Esophagus mucosa (tissue), 1 donor: ENCODE measurements at regions not wholly inside any gene's neighbourhood (a gene's known extent, or its start where the extent isn't known, plus 50 kb on each side); places are given as distances from the start of the nearest gene placed in this dataset.

Experiments used
- ATAC-seq: fragments of 200-7000 bp; cut with Tn5 transposase; one replicate; pipeline ENCODE4 v1.9.1; 2020
- donor health status: DM: yes; HTN: yes; CAD: no.

DNA sequence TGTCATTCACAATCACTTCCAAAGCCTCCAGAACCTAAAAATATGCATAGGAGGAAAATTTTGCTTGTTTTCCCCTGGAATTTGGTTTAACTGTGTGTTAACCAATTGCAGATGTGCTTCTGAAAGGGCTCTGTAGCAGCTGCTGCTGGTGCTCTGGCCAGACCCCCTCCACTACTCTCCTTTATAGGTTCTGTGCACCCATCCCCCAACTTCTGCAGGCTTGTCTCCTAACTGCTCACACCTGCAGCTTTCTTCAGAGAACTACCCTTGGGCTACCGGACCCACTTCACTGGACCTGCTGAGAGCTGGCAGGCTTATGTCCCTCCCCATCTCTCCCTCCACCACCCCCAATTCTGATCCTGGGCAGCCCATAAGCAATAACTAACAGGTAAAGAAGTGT lies 662.1 kb upstream of the DIPK2B start:
- ATAC-seq, result no peak

DNA sequence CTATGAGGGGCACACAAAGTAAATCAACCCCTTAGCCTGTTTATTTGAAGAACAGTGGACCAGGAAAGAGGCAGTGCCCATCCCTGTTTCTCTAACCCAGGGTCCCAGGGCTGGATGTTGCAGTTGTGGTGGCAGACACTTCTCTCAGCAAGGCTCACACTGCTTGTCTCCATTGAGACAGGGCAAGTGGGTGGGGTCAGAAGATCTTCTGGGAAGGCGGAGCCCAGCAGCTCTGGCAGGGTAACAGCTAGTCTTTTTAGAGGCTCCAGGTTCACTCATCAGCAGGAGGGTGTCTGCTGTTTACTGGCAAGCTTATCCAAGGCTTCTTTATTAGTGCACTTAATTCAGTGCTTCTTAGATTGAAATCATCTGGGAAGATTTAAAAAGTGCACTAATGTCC lies 659.8 kb upstream of the DIPK2B start:
- no peak for ATAC-seq

DNA sequence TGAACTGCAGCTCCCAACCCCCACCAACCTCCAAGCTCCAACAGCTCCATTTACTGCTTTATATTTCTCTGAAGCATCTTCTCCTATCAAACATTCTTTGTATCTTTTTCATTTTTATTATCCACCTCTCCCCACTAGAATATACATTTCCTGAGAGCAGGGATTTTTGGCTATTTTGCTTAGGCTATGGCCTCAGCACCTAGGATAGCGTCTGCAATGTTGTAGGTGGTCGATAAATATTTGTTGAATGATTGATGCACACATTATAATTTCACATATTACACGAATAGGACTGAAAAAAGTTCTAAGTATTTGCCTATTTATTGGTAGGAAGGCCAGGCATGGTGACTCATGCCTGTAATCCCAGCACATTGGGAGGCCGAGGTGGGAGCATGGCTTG lies 658.7 kb upstream of the DIPK2B start:
- ATAC-seq, result no peak

DNA sequence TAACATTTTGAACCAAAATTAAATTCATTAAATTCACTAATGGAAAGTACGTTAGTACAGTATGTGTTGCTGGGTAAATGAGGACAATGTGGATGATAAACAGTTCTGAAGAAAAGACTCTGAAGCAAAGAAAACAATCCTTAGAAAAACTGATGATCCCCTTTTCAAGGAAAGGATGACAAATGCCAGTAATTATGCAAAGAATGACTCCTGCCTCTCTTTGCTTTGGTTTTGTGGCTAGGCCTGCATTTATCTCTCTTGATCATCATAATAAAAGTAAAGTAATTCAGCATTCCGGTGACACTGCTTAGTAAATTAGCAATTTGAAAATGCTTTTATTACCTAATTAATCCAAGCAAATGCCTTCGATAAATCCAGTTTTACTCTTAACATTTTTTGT lies 652.2 kb upstream of the DIPK2B start:
- no peak for ATAC-seq

DNA sequence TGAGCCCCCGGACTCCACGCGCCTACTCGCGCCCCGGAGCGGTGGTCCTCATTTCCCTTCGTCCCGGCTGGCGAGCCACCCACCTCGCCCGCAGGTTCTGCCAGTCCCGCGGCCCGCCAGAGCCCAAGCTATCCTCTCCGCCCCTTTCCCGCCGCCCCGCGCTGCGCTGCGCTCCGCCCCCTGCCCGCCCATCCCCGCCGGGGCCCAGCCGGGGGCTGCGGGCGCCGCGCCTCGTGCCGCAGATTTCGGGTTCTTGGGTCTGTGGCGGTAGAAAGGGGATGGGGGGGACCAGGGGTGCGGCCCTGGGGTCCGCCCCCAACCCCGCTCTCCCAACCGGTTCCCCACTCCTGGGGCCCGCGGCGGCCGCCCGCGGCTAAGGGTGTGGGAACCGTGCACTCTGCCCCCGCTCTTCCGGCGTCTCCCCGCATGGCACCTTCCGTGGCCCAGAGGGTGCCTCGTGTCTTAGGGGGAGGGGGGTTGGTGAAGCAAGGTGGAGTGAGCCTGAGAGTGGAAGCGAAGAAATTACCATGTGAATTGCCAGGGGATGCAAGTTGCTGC lies 650.8 kb upstream of the DIPK2B start:
- peak; percentile 85 for ATAC-seq

DNA sequence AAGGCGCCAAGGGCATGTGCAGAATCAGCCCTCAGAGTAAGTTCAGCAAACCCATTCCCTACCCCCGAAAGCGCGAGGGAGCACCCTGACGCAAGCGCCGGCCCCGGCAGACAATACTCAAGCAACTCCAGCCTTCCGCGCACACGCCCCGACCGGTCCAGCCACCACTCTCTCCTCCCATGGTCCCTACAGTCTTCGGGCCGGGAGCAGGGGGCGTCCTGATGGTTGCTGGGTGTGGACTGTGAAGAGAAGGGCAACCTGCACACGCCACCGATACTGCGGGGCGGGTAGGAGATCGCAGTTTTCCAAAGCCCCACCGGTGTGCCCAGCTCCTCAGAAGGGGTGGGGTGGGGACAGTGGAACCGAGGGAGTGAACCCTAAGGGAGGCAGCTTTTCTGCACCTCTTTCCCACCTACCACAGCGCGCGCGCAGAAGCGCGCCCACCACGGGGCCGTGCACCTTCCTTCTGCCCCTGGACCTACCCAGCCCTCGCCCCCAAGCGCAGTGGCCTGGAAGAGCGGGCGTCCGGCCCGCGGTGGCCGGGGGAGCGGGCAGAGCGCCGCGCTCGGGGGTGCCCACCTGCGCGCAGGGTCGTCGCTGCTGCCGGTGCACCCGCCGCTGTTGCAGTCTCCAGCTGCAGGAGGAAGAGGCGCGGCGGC lies 650.2 kb upstream of the DIPK2B start:
- peak; percentile 64 for ATAC-seq

DNA sequence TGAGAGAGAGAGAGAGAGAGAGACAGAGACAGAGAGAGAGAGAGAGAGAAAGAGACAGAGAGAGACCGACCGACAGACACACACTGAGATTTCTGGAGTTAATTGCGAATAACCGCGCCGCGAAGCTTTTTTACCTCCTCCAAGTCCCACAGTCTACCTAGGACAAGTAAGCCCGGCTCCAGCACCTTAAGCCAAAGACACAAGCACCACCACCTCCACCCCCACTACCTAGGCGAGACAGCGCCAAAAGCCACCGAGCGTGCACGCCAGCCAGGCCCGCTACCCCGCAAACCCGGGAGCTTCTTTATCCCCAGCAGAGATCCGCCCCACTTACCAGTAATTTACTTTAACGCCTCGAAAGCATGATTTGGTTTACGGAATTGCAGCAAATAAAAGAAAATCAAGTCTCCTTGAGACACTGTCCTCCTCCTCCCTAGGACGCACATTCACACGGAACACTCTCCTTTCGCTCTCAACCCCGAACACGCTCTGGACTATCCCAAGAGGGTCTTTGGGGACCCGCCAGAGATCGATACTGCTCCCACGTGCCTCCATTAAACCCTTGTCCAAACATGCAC lies 649.6 kb upstream of the DIPK2B start:
- no peak for ATAC-seq

DNA sequence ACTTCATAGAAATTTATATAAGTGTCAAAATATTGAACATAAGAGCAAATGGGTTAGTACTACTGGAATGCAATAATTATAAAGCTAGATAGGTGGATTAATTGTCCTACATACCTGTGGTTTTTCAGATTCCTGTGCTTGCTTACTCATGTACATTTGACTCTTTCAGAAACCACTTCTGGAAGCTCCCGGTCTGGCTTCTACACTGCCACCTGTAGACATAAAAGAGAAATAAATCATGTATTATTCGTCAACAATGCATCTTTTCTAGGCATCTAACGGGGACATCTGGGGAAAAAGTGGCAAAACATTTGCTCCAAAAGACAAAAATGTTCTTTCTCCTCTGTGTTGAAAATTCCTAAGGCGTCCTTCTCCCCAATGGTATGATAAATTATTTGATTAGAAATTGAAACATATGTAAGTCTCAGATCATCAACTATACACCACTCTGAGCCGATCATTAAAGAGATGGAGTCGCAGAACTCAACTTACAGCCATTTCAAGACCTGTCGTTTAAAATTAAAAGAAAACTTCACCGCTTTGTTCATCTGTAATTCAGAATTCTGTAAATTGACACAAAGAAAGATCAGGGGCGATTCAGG lies 648.7 kb upstream of the DIPK2B start:
- peak; percentile 50 for ATAC-seq

DNA sequence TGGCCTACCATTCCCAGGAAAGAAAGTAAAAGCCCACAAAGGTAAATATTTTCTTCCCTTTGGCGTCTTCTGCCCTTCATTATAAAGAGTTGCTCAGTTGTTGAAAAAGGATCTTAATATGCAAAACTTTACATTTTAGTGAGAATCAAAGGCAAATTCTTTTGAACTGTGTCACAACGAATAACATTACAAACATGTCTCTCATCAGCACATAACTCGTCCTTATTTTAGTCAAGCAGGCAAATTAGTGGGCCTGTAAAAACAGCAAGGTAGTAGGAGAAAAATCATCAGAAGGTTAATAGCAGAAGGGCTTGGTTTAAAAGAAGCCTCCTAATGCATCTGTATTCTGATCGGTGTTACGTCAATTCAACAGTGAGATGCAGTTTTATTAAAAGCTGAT lies 647.3 kb upstream of the DIPK2B start:
- ATAC-seq, result no peak

DNA sequence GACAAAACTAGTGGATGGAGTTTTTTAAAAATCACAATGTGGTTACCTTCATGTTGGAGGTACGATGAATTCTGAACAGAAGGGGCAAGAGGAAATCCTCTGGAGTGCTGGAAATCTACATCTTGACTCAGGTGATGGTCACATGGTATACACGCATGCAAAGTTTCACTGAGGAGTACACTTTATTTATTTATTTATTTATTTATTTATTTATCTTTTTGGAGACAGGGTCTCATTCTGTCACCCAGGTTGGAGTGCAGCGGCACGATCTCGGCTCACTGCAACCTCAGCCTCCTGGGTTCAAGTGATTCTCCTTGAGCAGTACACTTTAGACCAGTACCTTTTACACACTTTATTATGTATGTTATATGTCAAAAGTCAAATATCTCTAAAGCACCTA lies 645.7 kb upstream of the DIPK2B start:
- no peak for ATAC-seq

DNA sequence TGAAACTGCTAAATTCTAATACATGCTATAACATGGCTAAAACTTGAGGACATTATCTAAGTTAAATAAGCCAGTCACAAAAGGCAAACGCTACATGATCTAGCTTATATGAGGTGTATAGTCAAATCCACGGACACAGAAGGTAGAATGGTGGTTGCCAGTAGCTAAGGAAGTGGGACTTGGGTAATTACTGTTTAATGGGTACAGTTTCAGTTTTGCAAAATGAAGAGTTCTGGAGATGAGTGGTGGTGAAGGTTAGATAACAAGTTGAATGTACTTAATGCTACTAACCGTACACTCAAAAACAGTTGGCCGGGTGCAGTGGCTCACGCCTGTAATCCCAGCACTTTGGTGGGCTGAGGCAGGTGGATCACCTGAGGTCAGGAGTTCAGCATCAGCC lies 644.5 kb upstream of the DIPK2B start:
- ATAC-seq, result no peak

DNA sequence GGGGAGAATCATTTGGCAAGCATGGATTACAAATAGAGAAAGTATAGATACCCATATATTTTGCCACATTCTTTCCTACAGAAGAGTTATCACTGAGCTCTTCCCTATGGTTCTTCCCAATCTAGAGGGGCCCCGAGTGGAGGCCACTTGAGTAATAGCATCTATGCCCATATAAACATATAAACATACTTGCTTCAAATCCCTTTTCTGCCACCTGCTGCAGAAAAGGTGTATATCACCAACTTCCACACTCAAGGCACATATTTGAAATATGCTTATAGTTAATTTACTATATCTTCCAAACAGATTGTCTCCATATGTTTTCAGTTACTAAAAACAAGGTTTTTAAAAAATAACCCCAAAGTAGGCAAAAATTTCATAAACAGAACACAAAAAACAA lies 642.8 kb upstream of the DIPK2B start:
- no peak for ATAC-seq

DNA sequence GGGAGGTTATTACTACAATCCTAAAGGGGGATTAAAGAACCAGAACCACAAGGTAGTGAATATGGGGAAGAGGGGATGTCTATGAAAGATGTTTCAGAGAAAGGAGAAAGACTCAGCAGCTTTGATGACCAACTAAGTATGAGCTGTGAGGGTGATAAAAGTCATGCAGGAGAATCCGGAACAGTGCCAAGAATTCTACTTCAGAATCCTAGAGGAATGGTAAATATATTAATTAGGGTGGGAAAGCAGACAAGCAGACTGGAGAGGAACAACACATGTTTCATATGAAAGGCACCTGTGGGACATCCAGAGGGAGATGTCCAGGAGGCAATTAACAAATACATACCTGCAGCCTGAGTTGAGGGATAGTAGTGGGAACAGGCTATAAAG lies 642.2 kb upstream of the DIPK2B start:
- no peak for ATAC-seq

DNA sequence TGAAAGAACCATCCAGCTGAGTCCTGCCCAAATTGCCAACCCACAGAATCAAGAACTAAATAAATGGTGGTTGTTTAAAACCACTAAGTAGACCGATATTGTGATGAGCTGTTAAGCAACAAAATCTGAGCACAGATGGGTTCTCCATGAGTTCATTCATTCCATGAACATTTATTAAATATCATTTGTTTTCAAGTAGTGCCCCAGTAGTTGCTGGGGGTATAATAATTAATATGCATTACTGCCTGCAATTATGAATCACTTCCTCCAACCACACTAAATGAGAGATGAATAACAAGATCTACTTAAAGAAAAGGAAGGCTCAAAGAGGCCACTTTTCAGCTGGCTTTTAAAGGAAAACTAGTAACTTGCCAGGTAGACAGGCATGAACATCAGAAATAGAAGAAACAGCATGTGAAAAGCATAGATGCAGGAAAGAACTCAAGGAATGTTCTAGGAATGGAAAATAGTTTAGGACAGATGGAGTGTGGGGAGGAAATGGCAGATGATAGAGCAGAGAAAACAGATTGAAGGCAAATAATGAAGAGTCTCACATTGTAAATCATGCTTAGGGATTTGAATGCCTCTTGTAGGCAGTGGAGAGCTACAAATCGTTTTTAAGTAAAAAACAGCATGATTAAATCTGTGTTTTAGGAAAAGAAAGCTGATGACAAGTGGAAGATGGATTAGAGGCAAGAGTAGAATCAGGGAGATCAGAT lies 641.7 kb upstream of the DIPK2B start:
- ATAC-seq, result no peak

DNA sequence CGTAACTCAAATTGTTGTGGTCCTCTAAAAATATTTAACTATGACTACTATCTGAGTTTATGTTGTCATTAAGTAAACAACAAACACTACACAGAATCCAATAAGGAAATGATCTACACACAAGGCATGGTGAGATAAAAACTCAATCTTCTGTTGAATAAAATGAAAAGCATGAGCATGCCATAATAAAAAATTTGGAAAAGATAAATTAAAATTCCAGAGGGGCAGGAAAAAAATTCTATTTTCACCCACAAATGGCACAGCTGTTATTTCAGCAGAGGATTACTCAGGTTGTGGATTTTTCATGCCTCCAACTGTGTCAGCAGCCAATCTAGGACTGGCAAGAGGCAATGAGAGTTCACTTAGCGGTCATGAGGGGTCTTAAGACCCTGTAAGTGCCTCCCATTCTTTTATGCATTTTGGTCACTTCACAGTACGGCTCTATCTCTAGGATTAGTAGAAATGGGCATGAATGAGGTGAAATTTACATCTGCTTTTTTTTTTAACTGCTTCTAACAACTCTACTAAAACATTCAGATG lies 639.8 kb upstream of the DIPK2B start:
- no peak for ATAC-seq

DNA sequence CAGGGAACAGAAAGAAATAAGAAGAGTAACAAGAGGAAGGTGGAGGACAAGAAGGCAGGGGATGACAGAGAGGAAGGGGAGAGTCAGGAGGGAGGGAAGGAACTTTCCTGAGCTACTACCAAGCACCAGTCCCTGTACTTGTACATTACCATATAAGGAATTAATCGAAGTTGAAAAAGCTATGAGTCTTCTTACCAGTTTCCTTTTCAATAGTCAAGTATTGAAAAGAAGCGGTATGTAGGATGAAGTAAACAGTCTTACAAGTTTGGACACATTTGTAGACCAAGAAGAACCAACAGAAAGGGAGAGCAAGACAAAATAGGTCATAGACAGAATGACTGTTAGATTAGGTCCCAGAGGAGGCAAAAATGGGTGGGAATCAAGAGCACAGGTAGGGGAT lies 629.7 kb upstream of the DIPK2B start:
- ATAC-seq, result peak; percentile 49

DNA sequence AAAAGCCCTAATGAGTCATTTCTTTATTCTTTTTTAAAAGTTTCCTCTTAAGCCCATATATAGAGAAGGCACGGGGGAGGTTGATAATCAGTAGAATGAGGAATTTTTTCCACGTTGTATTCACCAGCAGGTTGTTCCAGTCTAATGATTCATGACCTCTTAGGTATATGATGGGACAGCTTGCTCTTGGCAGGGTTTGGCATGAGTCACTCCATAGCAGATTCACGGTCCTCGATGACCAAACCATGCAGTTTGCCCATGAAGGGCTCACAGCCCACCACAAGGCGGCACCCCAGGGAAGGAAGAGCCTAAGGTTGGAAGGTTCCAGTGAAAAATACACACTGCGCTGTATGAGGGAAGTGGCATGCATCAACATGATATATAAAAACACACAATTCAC lies 623.8 kb upstream of the DIPK2B start:
- ATAC-seq, result peak; percentile 98

DNA sequence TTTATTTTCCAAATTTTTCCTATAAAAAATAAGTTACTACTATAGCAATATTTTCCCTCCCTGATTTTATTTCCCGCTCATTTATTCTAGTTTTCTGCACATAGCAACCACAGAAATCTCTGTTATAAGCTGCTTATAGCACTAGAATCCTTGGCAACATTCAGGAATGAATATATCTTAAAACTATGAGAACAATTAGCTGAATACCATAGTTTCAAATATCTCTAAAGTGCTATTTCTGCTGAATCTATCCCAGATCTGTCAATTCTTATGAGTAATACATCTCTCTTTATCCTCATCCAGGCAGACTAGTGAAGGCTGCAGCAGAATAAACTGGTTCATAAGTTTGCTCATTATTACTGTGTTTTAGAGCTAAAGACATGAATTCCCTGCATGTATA lies 622.9 kb upstream of the DIPK2B start:
- no peak for ATAC-seq

DNA sequence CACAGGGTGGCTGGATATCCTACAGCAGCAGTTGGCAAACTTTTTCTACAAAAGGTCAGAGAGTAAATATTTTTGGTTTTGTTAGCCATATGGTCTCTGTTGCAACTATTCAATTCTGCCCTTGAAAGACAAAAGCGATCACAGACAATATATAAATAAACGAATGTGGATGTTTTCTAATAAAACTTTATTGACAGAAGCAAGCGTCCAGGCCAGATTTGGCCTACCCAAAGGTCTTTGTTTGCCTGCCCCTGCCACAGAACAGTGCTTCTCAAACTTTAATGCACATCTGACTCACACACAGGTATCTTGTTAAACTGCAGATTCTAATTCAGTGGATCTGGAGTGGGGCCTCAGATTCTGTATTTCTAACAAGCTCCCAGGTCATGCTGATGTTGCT lies 621.4 kb upstream of the DIPK2B start:
- ATAC-seq, result no peak

DNA sequence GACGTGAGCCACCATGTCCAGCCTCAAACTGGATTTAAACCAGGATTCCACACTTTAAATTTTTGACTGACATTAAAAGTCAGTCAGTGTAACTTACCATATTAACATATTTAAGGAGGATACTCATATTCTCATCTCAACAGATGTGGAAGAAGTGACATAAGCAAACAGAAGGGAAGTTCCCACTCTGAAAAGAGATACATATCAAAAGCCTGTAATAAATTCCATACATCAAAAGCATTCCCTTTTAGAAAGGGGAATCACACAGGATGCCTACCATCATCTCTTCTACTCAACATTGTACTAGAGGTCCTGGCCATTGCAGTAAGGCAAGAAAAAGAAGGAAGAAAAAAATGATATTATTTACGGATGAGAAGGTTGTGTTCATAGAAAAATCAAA lies 618.2 kb upstream of the DIPK2B start:
- ATAC-seq, result no peak

DNA sequence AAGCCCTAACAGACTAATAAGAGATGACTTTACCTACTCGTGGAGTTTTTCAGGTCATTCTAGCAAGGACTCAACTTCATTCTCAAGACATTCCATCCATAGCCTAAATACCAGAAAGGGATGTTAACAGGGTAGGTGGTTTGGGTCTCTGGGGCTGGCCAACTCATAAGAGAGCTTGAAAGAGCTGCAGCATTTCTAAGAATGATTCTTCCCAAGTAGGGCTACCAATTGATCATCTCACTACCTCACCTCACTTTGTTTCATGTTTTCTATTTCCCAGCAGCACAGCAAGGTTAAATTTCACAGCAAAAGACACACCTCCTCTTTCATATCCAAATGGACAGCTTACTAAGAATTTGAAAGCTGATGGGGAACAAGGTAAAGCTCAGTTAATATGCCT lies 614.8 kb upstream of the DIPK2B start:
- ATAC-seq, result no peak

DNA sequence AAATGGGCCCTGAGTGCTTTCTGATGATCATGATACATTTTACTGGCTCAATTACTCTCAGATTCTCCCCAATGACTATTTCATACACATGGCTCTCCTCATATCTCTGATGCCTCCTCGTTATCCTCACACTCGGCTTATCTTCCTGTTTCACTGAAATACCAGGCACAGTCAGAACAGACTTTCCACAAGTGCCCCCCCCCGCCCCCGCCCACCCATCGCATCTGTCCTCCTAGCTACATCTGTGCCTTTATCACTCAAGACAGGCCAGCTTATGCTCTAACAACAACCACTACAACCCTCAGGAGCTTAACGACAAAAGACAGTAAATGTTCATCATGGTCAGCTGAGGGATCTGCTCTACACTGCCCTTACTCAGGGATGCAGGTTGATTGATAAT lies 610.6 kb upstream of the DIPK2B start:
- no peak for ATAC-seq
